ENCODE measurements at regions not wholly inside any gene's neighbourhood (a gene's known extent, or its start where the extent isn't known, plus 50 kb on each side); places are given as distances from the start of the nearest gene placed in this dataset.

DNA sequence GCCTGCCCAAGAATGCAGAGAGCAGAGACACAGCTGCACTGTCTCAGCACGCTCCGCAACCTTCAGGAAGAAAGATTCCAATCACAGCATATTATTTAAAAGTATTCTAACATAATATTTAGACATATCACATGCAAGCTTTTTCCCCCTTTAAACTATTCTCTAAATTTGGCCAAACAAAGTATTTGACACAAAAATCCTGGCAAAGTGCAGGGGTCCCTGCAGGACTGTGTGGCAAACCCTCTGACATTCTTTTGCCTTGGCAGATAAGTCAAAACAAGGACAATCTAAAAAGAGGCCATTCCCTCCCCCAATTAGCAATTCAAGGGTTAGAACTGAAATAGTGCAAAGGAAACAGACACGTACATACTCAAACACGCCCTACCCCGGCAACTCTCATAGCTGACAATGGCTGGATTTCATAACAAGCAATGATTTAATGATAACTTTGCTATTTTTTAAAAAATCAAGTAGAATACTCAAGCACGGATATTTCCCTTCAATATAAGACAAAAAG lies 225.3 kb downstream of the MRPL39 start:
- no peaks in the 10 kb centered on the region for H3K9me3 ChIP-seq
- no peaks in the 10 kb centered on the region for H3K27me3 ChIP-seq
- ATAC-seq: peak; percentile 27
- no peaks in the 10 kb centered on the region for H3K36me3 ChIP-seq
- intact Hi-C loops (cut with DNase I): no loop called here
- DNase-seq: no peak
- no peak overlapping the region for H3K4me3 ChIP-seq
- TF ChIP-seq, protein P1, sequence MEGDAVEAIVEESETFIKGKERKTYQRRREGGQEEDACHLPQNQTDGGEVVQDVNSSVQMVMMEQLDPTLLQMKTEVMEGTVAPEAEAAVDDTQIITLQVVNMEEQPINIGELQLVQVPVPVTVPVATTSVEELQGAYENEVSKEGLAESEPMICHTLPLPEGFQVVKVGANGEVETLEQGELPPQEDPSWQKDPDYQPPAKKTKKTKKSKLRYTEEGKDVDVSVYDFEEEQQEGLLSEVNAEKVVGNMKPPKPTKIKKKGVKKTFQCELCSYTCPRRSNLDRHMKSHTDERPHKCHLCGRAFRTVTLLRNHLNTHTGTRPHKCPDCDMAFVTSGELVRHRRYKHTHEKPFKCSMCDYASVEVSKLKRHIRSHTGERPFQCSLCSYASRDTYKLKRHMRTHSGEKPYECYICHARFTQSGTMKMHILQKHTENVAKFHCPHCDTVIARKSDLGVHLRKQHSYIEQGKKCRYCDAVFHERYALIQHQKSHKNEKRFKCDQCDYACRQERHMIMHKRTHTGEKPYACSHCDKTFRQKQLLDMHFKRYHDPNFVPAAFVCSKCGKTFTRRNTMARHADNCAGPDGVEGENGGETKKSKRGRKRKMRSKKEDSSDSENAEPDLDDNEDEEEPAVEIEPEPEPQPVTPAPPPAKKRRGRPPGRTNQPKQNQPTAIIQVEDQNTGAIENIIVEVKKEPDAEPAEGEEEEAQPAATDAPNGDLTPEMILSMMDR (IDR thresholded peaks at IDR 0.05): no peak
- H3K27ac ChIP-seq: peak overlapping the region; percentile 26
- H3K4me1 ChIP-seq: no peaks in the 10 kb centered on the region

DNA sequence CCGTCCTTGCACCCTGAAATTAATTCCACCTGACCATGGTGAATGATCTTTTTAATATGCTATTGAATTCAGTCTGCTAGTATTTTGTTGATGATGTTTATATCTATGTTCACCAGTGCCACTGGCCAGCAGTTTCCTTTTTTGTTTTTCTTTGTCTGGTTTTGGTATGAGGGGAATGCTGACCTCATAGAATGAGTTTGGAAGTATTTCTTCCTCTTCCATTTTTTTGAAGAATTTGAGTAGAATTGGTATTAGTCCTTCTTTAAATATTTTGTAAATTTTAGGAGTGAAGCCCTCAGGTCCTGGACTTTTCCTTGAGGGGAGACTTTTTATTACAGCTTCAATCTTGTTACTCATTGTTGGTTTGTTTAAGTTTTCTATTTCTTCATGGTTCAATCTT lies 231.6 kb downstream of the MRPL39 start:
- Histone ChIP-seq H3K27me3 (no peaks in the 10 kb centered on the region), H3K36me3 (no peaks in the 10 kb centered on the region), H3K4me3 (no peak overlapping the region), H3K4me1 (no peaks in the 10 kb centered on the region), H3K9me3 (no peaks in the 10 kb centered on the region), H3K27ac (no peak overlapping the region)
- DNase-seq: no peak
- no peak for ATAC-seq
- TF ChIP-seq, protein P1 (IDR thresholded peaks at IDR 0.05): no peak
- intact Hi-C loops (cut with DNase I): no loop called here

DNA sequence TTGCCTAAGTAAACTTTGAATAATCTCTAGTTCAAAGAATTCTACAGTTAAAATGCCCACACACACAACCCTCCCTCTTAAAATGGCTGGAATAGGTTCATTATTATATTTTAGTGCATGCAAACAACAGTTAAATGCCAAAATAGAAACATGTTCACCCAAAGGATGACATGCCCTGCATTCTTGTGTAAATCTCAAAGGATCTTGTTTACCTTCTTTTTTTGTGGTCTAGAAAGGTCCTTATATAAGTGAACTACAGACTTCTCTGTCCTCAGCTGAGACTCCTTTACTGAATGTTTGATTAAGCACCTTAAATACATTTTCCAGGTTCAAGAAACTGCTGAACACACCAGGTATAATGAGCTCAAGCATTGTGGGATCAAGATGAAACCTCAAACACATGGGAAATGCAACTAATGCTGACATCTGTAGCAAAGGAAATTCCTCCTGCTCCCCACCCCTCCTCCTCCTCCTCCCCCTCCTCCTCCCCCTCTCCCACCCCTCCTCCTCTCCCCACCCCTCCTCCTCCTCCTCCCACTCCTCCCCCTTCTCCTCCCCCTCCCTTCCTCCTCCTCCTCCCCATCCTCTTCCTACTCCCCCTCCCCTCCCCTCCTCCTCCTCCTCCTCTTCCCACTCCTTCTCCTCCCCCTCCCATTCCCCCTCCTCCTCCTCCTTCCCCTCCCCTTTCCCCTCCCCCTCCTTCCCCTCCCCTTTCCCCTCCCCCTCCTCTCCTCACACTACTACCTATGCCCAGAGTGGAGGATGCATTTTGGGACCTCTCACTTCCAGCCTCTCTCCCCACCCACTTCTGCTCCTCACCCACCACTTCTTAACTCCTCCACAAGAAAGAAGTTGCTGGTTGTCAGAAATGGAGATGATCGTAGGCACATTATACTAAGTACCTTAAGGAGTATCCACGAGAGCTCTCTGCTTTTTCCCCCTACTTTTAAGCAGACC lies 233.9 kb downstream of the MRPL39 start:
- intact Hi-C loops (cut with DNase I): no loop called here
- H3K9me3 ChIP-seq: no peaks in the 10 kb centered on the region
- no peak overlapping the region for H3K27ac ChIP-seq
- TF ChIP-seq, protein P1 (IDR thresholded peaks at IDR 0.05): no peak
- no peaks in the 10 kb centered on the region for H3K4me1 ChIP-seq
- H3K27me3 ChIP-seq: no peaks in the 10 kb centered on the region
- ATAC-seq (no peak), DNase-seq (no peak)
- H3K36me3 ChIP-seq: no peaks in the 10 kb centered on the region
- H3K4me3 ChIP-seq: no peak overlapping the region

DNA sequence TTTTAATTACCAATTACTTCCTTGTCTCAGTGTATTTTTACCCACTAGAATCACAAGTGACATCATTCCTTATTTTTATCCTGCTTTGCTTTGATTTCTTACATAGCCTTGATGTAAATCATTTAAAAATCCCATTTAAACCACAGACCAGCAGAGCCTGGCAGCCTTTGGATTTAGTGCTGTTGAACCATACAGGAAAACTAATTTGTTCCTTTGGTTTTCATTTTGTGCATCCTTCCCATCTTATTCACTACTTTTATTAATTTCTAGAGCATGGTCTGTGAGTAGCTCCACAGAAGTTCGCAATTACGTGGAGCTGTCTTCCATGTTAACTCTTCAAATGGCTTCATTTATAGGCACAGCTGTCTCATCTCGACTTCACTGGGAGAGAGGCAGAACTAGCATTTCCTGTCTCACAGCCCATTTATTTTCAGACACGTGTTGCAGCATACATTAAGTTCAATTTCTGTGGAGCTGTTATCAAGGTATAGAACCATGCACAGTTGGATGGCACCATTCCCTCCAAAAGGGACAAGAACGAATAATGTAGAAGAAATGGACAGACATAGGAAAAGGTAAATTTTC lies 235.3 kb downstream of the MRPL39 start:
- no peak overlapping the region for H3K27ac ChIP-seq
- TF ChIP-seq, protein P1 (IDR thresholded peaks at IDR 0.05): no peak
- no peaks in the 10 kb centered on the region for H3K9me3 ChIP-seq
- no peaks in the 10 kb centered on the region for H3K4me1 ChIP-seq
- H3K4me3 ChIP-seq: no peak overlapping the region
- no peaks in the 10 kb centered on the region for H3K36me3 ChIP-seq
- intact Hi-C loops (cut with DNase I): no loop called here
- DNase-seq: no peak
- no peaks in the 10 kb centered on the region for H3K27me3 ChIP-seq
- no peak for ATAC-seq

DNA sequence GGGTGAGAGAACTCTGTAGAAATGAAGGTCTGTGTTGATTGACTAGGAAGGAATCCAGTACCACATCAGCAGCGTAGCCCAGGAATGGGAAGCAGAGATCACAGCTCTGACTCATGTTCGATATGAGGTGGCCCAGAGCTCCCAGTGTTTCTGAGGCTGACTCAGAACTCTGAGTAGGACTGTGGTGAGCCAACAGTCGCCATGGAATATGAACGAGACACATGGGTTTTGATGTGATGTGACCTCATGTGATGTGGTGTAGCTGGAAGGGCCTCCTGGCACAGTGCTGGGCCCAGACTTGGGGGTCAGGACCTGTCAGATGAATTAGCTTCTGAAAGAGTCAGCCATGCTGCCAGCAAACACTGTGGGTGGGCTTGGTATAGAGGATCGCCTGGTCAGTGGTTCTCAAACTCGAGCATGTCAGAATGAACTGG lies 237.0 kb downstream of the MRPL39 start:
- peak; percentile 59 for ATAC-seq
- no peak for DNase-seq
- Histone ChIP-seq H3K4me3 (no peak overlapping the region), H3K4me1 (no peaks in the 10 kb centered on the region), H3K27ac (no peak overlapping the region), H3K9me3 (no peaks in the 10 kb centered on the region), H3K36me3 (no peaks in the 10 kb centered on the region), H3K27me3 (no peaks in the 10 kb centered on the region)
- TF ChIP-seq, protein P1 (IDR thresholded peaks at IDR 0.05): no peak
- intact Hi-C loops (cut with DNase I): no loop called here
